Peyer's patch (tissue), 4 donors: ENCODE measurements at regions not wholly inside any gene's neighbourhood (a gene's known extent, or its start where the extent isn't known, plus 50 kb on each side); places are given as distances from the start of the nearest gene placed in this dataset.

Experiments used
- DNase-seq, 3 donors: peaks; one replicate each; pipeline ENCODE4 v3.0.0-alpha.2; 2017 to 2019
- H3K27ac ChIP-seq, 4 donors: fragments of 200-600 bp; sonication (generic); one replicate each; pipeline ENCODE4 v1.5.1; 2016 to 2019
- H3K27me3 ChIP-seq, 2 donors: fragments of 200-600 bp; sonication (generic); one replicate each; pipeline ENCODE4 v1.5.1; 2019
- H3K36me3 ChIP-seq, 3 donors: fragments of 200-600 bp; sonication (generic); one replicate each; pipeline ENCODE4 v1.5.1; 2016 to 2019
- H3K4me1 ChIP-seq, 4 donors: fragments of 200-600 bp; sonication (generic); one replicate each; pipeline ENCODE4 v1.5.1; 2016 to 2019
- H3K4me3 ChIP-seq, 4 donors: fragments of 200-600 bp; sonication (generic); 1 replicate in 3 of 4; 2 replicates in 1 of 4; pipeline ENCODE4 v1.5.1; 2016 to 2019; ENCODE audit warnings: mild to moderate bottlenecking in 1 of 4
- H3K9me3 ChIP-seq, 4 donors: fragments of 200-600 bp; sonication (generic); one replicate each; pipeline ENCODE4 v1.5.1; 2016 to 2019; ENCODE audit warnings: mild to moderate bottlenecking in 1 of 4
- CTCF ChIP-seq, 6 experiments: fragments of 450-650 bp in 4 of 6; fragments of 200-600 bp in 2 of 6; sonication (generic) in 1 of 6; IDR thresholded peaks; one replicate each; pipeline ENCODE4 v1.5.1; 2017 to 2019; ENCODE audit warnings: antibody characterized with exemption in 6 of 6, mild to moderate bottlenecking in 3 of 6, moderate library complexity in 1 of 6
- POLR2A ChIP-seq, 2 donors: fragments of 450-650 bp; IDR thresholded peaks; one replicate each; pipeline ENCODE4 v1.5.1; 2017; ENCODE audit warnings: antibody characterized with exemption in 2 of 2, mild to moderate bottlenecking in 2 of 2, moderate library complexity in 2 of 2

- Histone ChIP-seq H3K27me3 (no peaks in the 10 kb centered on the region), H3K4me3 (no peak overlapping the region), H3K27ac (no peak overlapping the region), H3K9me3 (no peaks in the 10 kb centered on the region), H3K4me1 (no peaks in the 10 kb centered on the region), H3K36me3 (no peaks in the 10 kb centered on the region)
- TF ChIP-seq POLR2A (IDR thresholded peaks at IDR 0.05): no peak
- TF ChIP-seq CTCF (IDR thresholded peaks at IDR 0.05): no peak
- DNase-seq: no peak
These were observed 372.9 kb downstream of the OSTF1 start for GRCh38 chr9:75461183-75461582.

GRCh38 chr9:75462866-75463265, 374.6 kb downstream of the OSTF1 start:
- TF ChIP-seq POLR2A (IDR thresholded peaks at IDR 0.05): no peak
- no peak for TF ChIP-seq CTCF (IDR thresholded peaks at IDR 0.05)
- no peaks in the 10 kb centered on the region for H3K4me1 ChIP-seq
- no peak overlapping the region for H3K4me3 ChIP-seq
- no peak overlapping the region for H3K27ac ChIP-seq
- no peaks in the 10 kb centered on the region for H3K27me3 ChIP-seq
- H3K9me3 ChIP-seq: no peaks in the 10 kb centered on the region
- H3K36me3 ChIP-seq: no peaks in the 10 kb centered on the region
- DNase-seq: no peak

- no peaks in the 10 kb centered on the region for H3K9me3 ChIP-seq
- H3K4me1 ChIP-seq: no peaks in the 10 kb centered on the region
- no peak for DNase-seq
- TF ChIP-seq POLR2A (IDR thresholded peaks at IDR 0.05) (no peak), CTCF (IDR thresholded peaks at IDR 0.05) (no peak)
- no peaks in the 10 kb centered on the region for H3K36me3 ChIP-seq
- H3K27ac ChIP-seq: no peak overlapping the region
- no peaks in the 10 kb centered on the region for H3K27me3 ChIP-seq
- H3K4me3 ChIP-seq: no peak overlapping the region
These were observed 375.6 kb downstream of the OSTF1 start for GRCh38 chr9:75463871-75464270.

DNA sequence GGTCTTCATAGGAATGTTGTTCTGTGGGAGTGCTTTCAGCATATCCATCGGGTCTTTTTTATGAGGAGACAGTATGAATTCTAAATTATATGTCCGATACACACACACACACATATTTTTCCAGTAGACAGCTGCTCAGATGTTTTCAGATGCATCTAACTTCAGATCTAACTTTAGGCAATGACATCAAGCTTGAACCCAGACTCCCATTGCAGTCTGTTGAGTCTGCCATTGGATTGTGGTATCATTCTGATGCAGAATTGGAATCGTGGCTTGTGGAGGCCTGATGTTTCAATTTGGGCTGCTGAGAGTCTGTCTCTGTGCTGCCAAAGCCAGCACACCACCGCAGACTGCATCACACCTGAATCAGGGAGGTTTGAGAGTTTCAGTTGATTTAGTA, 376.4 kb downstream of the OSTF1 start:
- Histone ChIP-seq H3K36me3 (no peaks in the 10 kb centered on the region), H3K9me3 (no peaks in the 10 kb centered on the region), H3K27ac (no peak overlapping the region), H3K4me3 (no peak overlapping the region), H3K4me1 (no peaks in the 10 kb centered on the region), H3K27me3 (no peaks in the 10 kb centered on the region)
- DNase-seq: no peak
- no peak for TF ChIP-seq POLR2A (IDR thresholded peaks at IDR 0.05)
- no peak for TF ChIP-seq CTCF (IDR thresholded peaks at IDR 0.05)

GRCh38 chr9:75467142-75467541, 378.8 kb downstream of the OSTF1 start:
- H3K36me3 ChIP-seq: no peaks in the 10 kb centered on the region
- no peak overlapping the region for H3K27ac ChIP-seq
- H3K9me3 ChIP-seq: no peaks in the 10 kb centered on the region
- no peaks in the 10 kb centered on the region for H3K27me3 ChIP-seq
- H3K4me1 ChIP-seq: no peaks in the 10 kb centered on the region
- no peak for DNase-seq
- no peak for TF ChIP-seq POLR2A (IDR thresholded peaks at IDR 0.05)
- no peak for TF ChIP-seq CTCF (IDR thresholded peaks at IDR 0.05)
- no peak overlapping the region for H3K4me3 ChIP-seq

DNA sequence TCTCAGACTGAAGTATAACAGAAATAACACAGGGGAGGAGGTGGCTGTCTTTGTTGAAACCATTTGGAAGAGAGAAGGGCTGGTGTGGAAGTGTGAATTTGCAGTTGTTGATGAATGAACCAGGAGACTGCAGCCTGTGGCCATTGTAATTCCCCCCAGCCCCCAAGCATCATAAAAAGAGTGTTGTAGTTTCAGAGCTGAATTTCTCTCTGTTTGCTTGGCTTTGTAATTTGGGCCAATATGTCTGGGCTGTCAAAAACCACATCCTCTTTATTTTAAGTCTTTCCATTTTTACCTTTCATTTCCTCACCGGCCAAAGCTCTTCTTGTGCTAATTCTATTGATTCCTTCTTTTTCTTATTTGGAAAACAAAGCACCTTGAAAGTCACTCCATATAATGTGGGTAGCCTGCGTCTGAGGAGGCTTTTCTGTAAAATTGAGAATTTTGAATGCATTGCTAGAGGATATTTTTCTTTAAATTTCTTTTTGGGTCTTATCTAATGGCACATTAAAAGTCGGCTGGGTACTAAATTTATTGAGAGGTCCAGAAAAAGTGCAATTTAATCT, 383.3 kb downstream of the OSTF1 start:
- Histone ChIP-seq H3K27me3 (no peaks in the 10 kb centered on the region), H3K4me1 (no peaks in the 10 kb centered on the region), H3K27ac (no peak overlapping the region), H3K4me3 (no peak overlapping the region), H3K9me3 (no peaks in the 10 kb centered on the region), H3K36me3 (no peaks in the 10 kb centered on the region)
- TF ChIP-seq CTCF (IDR thresholded peaks at IDR 0.05): no peak
- TF ChIP-seq POLR2A (IDR thresholded peaks at IDR 0.05): no peak
- no peak for DNase-seq
